ENCODE measurements at regions not wholly inside any gene's neighbourhood (a gene's known extent, or its start where the extent isn't known, plus 50 kb on each side); places are given as distances from the start of the nearest gene placed in this dataset.

DNA sequence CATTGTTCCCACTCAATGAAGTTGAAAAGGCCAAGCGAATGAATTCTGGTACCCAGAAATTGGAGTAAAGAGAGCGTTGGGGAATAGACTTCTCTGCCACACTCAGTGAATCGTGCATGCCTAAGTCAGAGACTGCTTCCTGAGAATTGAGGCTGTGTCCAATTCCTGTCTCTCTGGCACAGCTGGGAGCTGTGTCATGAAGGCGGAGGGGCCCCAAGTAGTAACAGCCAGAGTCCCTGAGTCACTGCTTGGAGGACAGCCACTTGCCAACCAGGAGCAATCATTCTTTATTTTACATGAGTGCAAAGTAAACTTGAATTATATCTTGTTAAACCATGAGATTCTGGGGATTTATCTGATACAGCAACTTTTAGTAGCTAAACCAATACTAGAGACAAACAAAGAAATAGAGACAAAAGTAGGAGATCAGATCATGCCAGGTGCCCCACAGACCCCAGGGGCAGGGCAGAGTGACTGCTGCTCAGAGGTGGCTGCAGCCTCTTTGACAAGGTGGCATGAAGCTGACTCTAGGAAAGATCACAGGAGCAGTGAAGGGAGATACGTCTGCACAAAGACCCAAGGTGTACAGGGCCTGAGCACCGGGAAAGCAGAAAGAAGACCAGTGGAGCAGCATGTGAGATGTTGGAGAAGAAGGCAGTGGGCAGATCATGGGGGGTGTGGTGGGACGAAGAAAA lies 246.0 kb downstream of the GADD45G start (continued):
- TF ChIP-seq TAF7 (optimal IDR thresholded peaks at IDR 0.05; ENCODE audit: borderline replicate concordance, low read depth, low read length) (no peak), JUND (IDR thresholded peaks at IDR 0.05; ENCODE audit: low read length) (no peak), POU5F1 (IDR thresholded peaks at IDR 0.05; ENCODE audit: low read depth, low read length) (no peak), NANOG (IDR thresholded peaks at IDR 0.05; ENCODE audit: insufficient read depth, low read depth, low read length, poor library complexity, severe bottlenecking) (no peak)

Measured in H1 (cell line).